Loucy (cell line): ENCODE measurements at regions not wholly inside any gene's neighbourhood (a gene's known extent, or its start where the extent isn't known, plus 50 kb on each side); places are given as distances from the start of the nearest gene placed in this dataset.

Experiments used
- H2AFZ ChIP-seq: fragments of 200-600 bp; sonication (generic); 2 replicates; pipeline ENCODE4 v1.6.0; 2016; ENCODE audit warnings: antibody characterized with exemption, mild to moderate bottlenecking, low read length, moderate library complexity
- H3F3A ChIP-seq: fragments of 200-600 bp; 2 replicates; pipeline ENCODE4 v1.6.0; 2016; ENCODE audit warnings: antibody characterized with exemption, low read depth, mild to moderate bottlenecking
- H3K27me3 ChIP-seq: fragments of 200-600 bp; sonication (generic); 2 replicates; pipeline ENCODE4 v1.6.1; 2014; ENCODE audit warnings: low read length, mild to moderate bottlenecking; ENCODE audit not compliant: insufficient read depth, poor library complexity, severe bottlenecking
- H3K36me3 ChIP-seq: fragments of 200-600 bp; sonication (generic); 2 replicates; pipeline ENCODE4 v1.6.1; 2016; ENCODE audit warnings: low read length; ENCODE audit not compliant: insufficient read depth
- H3K4me1 ChIP-seq: fragments of 200-600 bp; sonication (generic); 2 replicates; pipeline ENCODE4 v1.5.1; 2014; ENCODE audit warnings: low read length, mild to moderate bottlenecking; ENCODE audit not compliant: insufficient read depth, poor library complexity, severe bottlenecking
- H3K4me2 ChIP-seq: fragments of 200-600 bp; sonication (generic); 2 replicates; pipeline ENCODE4 v1.6.0; 2014; ENCODE audit warnings: antibody characterized with exemption, low read length, low read depth, mild to moderate bottlenecking; ENCODE audit not compliant: poor library complexity, severe bottlenecking
- H3K4me3 ChIP-seq: fragments of 200-600 bp; sonication (generic); 2 replicates; pipeline ENCODE4 v1.5.1; 2014; ENCODE audit warnings: low read length, mild to moderate bottlenecking, mixed read lengths; ENCODE audit not compliant: poor library complexity, severe bottlenecking
- H3K79me2 ChIP-seq: fragments of 200-600 bp; sonication (generic); 2 replicates; pipeline ENCODE4 v1.6.1; 2014; ENCODE audit warnings: low read length; ENCODE audit not compliant: insufficient read depth
- H3K9ac ChIP-seq: fragments of 200-600 bp; sonication (generic); 2 replicates; pipeline ENCODE4 v1.6.0; 2014; ENCODE audit warnings: mild to moderate bottlenecking, low read depth, low read length, moderate library complexity; ENCODE audit not compliant: poor library complexity, severe bottlenecking
- H3K9me2 ChIP-seq: fragments of 200-600 bp; sonication (generic); replicated peaks from 2 replicates; pipeline ENCODE4 v1.6.1; 2016; ENCODE audit warnings: low read depth, low read length, mixed read lengths
- H3K9me3 ChIP-seq: fragments of 200-600 bp; sonication (generic); 2 replicates; pipeline ENCODE4 v1.6.1; 2014; ENCODE audit warnings: mild to moderate bottlenecking, antibody characterized with exemption, low read length, low read depth; ENCODE audit not compliant: insufficient read depth
- H4K20me1 ChIP-seq: fragments of 200-600 bp; sonication (generic); 2 replicates; pipeline ENCODE4 v1.6.0; 2014; ENCODE audit warnings: antibody characterized with exemption, low read length, mild to moderate bottlenecking; ENCODE audit not compliant: insufficient read depth, poor library complexity, severe bottlenecking
- EZH2phosphoT487 ChIP-seq: fragments of 200-600 bp; IDR thresholded peaks from 2 replicates; pipeline ENCODE4 v1.6.1; 2018; ENCODE audit warnings: antibody characterized with exemption, mild to moderate bottlenecking, moderate library complexity, borderline replicate concordance
- TF ChIP-seq, protein P1 (sequence below): fragments of 200-600 bp; sonication (generic); conservative IDR thresholded peaks from 2 replicates; pipeline ENCODE4 v1.5.1; 2014; ENCODE audit warnings: mild to moderate bottlenecking, antibody characterized with exemption, low read length

DNA sequence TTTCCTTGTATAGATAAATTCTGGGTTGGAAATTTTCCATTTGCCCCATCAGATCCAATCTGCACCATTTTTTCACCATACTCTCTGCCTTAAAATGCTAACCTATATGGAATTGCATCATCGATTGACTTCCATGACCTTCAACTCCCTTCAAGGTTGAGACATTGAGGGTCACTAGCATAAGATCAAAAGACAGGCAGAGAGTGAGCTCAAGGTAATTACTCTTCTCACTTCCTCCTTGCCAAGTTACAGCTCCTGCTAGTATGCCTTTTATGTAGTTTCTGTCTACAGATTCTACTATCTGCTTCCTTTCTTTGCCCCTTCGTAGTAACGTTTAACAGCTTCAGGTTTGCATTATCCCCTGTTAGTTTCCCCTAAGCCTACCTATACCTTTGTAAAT is 1127.7 kb upstream of the LRRTM3 start:
- Histone ChIP-seq H3K79me2 (no peaks in the 10 kb centered on the region), H4K20me1 (no peaks in the 10 kb centered on the region), H3K36me3 (no peaks in the 10 kb centered on the region), H3F3A (no peaks in the 10 kb centered on the region), H3K4me1 (no peaks in the 10 kb centered on the region), H3K27me3 (no peaks in the 10 kb centered on the region), H2AFZ (no peak overlapping the region), H3K9me3 (no peaks in the 10 kb centered on the region; the same call in 1 of the 2 replicates), H3K9ac (no peak overlapping the region), H3K4me3 (no peak overlapping the region), H3K4me2 (no peak overlapping the region), H3K9me2 (no peaks in the 10 kb centered on the region)
- TF ChIP-seq, protein P1, sequence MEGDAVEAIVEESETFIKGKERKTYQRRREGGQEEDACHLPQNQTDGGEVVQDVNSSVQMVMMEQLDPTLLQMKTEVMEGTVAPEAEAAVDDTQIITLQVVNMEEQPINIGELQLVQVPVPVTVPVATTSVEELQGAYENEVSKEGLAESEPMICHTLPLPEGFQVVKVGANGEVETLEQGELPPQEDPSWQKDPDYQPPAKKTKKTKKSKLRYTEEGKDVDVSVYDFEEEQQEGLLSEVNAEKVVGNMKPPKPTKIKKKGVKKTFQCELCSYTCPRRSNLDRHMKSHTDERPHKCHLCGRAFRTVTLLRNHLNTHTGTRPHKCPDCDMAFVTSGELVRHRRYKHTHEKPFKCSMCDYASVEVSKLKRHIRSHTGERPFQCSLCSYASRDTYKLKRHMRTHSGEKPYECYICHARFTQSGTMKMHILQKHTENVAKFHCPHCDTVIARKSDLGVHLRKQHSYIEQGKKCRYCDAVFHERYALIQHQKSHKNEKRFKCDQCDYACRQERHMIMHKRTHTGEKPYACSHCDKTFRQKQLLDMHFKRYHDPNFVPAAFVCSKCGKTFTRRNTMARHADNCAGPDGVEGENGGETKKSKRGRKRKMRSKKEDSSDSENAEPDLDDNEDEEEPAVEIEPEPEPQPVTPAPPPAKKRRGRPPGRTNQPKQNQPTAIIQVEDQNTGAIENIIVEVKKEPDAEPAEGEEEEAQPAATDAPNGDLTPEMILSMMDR, result no peak
- TF ChIP-seq EZH2phosphoT487, result no peak

DNA sequence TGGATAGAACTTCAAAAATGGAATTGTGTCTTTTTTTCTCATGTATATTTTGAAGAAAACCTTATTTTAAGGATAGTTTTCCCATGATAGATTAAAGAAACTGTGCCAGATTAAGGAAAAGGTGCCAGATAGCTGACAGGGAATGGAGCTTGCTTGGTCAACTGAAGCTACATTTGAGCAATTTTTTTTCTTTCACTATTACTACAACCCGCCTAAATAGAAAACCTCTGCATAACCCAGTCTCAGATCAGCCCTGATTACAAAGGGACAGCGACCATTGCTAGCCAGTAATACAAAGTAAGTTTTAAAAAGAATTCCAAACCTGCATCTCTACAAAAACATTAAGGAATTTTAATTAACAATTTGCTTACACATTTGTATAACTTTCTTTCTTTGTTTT is 1123.4 kb upstream of the LRRTM3 start:
- H4K20me1 ChIP-seq, result no peaks in the 10 kb centered on the region
- H3K9me3 ChIP-seq, result no peaks in the 10 kb centered on the region; the same call in 1 of the 2 replicates
- no peak overlapping the region for H3K4me3 ChIP-seq
- no peak overlapping the region for H3K9ac ChIP-seq
- H3K9me2 ChIP-seq, result no peaks in the 10 kb centered on the region
- H3F3A ChIP-seq, result no peaks in the 10 kb centered on the region
- no peaks in the 10 kb centered on the region for H3K27me3 ChIP-seq
- H2AFZ ChIP-seq, result no peak overlapping the region
- H3K36me3 ChIP-seq, result no peaks in the 10 kb centered on the region
- H3K4me1 ChIP-seq, result no peaks in the 10 kb centered on the region
- no peaks in the 10 kb centered on the region for H3K79me2 ChIP-seq
- no peak for TF ChIP-seq EZH2phosphoT487
- TF ChIP-seq, protein P1, result no peak
- H3K4me2 ChIP-seq, result no peak overlapping the region

DNA sequence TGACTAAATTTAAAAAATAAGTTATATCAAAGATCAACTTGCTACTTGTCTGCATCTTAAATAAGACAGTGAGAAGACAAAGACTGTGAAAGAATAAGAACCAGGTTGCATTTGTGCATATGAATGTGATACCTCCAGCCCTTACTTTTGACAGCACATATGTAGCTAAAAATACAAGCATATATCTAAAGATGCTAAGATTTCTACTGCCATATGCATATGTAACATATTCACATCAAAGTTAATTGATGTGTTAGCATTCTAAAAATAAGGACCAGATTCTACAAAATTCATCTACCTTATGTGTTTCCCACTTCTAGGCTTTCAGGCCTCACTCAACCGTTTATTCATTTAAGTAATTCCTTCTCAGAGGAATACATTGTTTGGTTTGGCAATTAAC is 1120.3 kb upstream of the LRRTM3 start:
- H3K9me2 ChIP-seq, result no peaks in the 10 kb centered on the region
- H3K36me3 ChIP-seq, result no peaks in the 10 kb centered on the region
- H3K9me3 ChIP-seq, result no peaks in the 10 kb centered on the region
- TF ChIP-seq, protein P1, result no peak
- TF ChIP-seq EZH2phosphoT487, result no peak
- H3F3A ChIP-seq, result no peaks in the 10 kb centered on the region
- H3K27me3 ChIP-seq, result no peaks in the 10 kb centered on the region
- H3K9ac ChIP-seq, result no peak overlapping the region
- no peak overlapping the region for H3K4me3 ChIP-seq
- no peaks in the 10 kb centered on the region for H3K4me1 ChIP-seq
- H4K20me1 ChIP-seq, result no peaks in the 10 kb centered on the region
- H2AFZ ChIP-seq, result no peak overlapping the region
- H3K79me2 ChIP-seq, result no peaks in the 10 kb centered on the region
- no peak overlapping the region for H3K4me2 ChIP-seq
